H1 (cell line): ENCODE measurements at regions not wholly inside any gene's neighbourhood (a gene's known extent, or its start where the extent isn't known, plus 50 kb on each side); places are given as distances from the start of the nearest gene placed in this dataset.

ENCODE experiments used
- CTCF ChIA-PET: fragments of 300-600 bp; sonication (Branson Sonifier 250); formaldehyde crosslinking; loops from one replicate; lab custom pipeline; 2021; ENCODE audit not compliant: partially characterized antibody; lab: Charles Lee
- POLR2A ChIA-PET: fragments of 300-600 bp; sonication (Branson Sonifier 250); formaldehyde crosslinking; loops from one replicate; lab custom pipeline; 2021; ENCODE audit warnings: inconsistent platforms; ENCODE audit not compliant: partially characterized antibody; lab: Charles Lee
- DNase-seq, 2 experiments: peaks; one replicate each; pipeline versions ENCODE4 v3.0.0 to v3.0.0-alpha.2; 2010 to 2022; ENCODE audit warnings: low spot score in 2 of 2, low read depth in 1 of 2, mixed read lengths in 1 of 2
- FAIRE-seq: peaks from 2 replicates; lab custom pipeline; 2011; peaks lifted over from hg19 to GRCh38; lab: Jason Lieb, UNC
- H2AFZ ChIP-seq: 2 replicates; pipeline ENCODE4 v1.8.1; 2012; ENCODE audit warnings: low read length, inconsistent platforms
- H2AK5ac ChIP-seq: 2 replicates; pipeline ENCODE4 v1.6.1; 2013; ENCODE audit warnings: low read depth, low read length
- H2BK120ac ChIP-seq: replicated peaks from 2 replicates; pipeline ENCODE3; 2013; ENCODE audit warnings: low read depth, low read length, inconsistent platforms
- H2BK12ac ChIP-seq: 2 replicates; pipeline ENCODE4 v1.6.1; 2013; ENCODE audit warnings: low read depth, low read length
- H2BK15ac ChIP-seq: 2 replicates; pipeline ENCODE4 v1.6.1; 2013; ENCODE audit warnings: low read length
- H2BK20ac ChIP-seq: 2 replicates; pipeline ENCODE4 v1.6.1; 2013; ENCODE audit warnings: low read length
- H2BK5ac ChIP-seq: 2 replicates; pipeline ENCODE4 v1.6.1; 2013; ENCODE audit warnings: low read depth, low read length
- H3K14ac ChIP-seq: 2 replicates; pipeline ENCODE4 v1.6.1; 2013; ENCODE audit warnings: inconsistent platforms; ENCODE audit not compliant: insufficient read length
- H3K18ac ChIP-seq: 2 replicates; pipeline ENCODE4 v1.6.1; 2013; ENCODE audit warnings: low read length; ENCODE audit errors: extremely low read depth
- H3K23ac ChIP-seq: 2 replicates; pipeline ENCODE4 v1.6.1; 2013; ENCODE audit warnings: inconsistent platforms; ENCODE audit not compliant: insufficient read length
- H3K23me2 ChIP-seq: 2 replicates; pipeline ENCODE4 v1.6.1; 2013; ENCODE audit warnings: low read depth, low read length
- H3K27ac ChIP-seq: 2 replicates; pipeline ENCODE4 v1.6.1; 2011; ENCODE audit warnings: low read depth, low read length, inconsistent platforms
- H3K27me3 ChIP-seq, 4 experiments: replicated peaks in 1 of 4; 1 replicate in 1 of 4; 2 replicates in 3 of 4; pipeline versions ENCODE4 v1.6.1 to v1.8.1; 2011 to 2013; ENCODE audit warnings: low read length in 3 of 4, mild to moderate bottlenecking in 3 of 4, inconsistent platforms in 2 of 4, mixed read lengths in 2 of 4, moderate library complexity in 1 of 4; ENCODE audit not compliant: control insufficient read depth in 3 of 4, insufficient read depth in 3 of 4; ENCODE audit errors: extremely low read depth in 1 of 4
- H3K36me3 ChIP-seq, 4 experiments: 2 replicates each; pipeline versions ENCODE4 v1.6.1 to v1.8.1; 2011 to 2013; ENCODE audit warnings: mild to moderate bottlenecking in 4 of 4, low read length in 3 of 4, moderate library complexity in 2 of 4, control low read depth in 1 of 4, inconsistent platforms in 1 of 4; ENCODE audit not compliant: insufficient read depth in 4 of 4, control insufficient read depth in 2 of 4
- H3K4ac ChIP-seq: replicated peaks from 2 replicates; pipeline ENCODE3; 2013; ENCODE audit warnings: low read length, low read depth, mixed read lengths, inconsistent platforms; ENCODE audit not compliant: insufficient read length
- H3K4me1 ChIP-seq, 4 experiments: replicated peaks in 1 of 4; 1 replicate in 1 of 4; 2 replicates in 3 of 4; pipeline versions ENCODE4 v1.6.1 to v1.8.1; 2011 to 2013; ENCODE audit warnings: low read length in 3 of 4, inconsistent platforms in 2 of 4, mixed read lengths in 1 of 4; ENCODE audit not compliant: insufficient read depth in 4 of 4, control insufficient read depth in 3 of 4
- H3K4me2 ChIP-seq, 2 experiments: 2 replicates each; pipeline versions ENCODE4 v1.6.1 to v1.8.1; 2011 to 2013; ENCODE audit warnings: low read depth in 2 of 2, low read length in 2 of 2, control low read depth in 1 of 2, inconsistent platforms in 1 of 2, mild to moderate bottlenecking in 1 of 2; ENCODE audit not compliant: insufficient read depth in 1 of 2
- H3K4me3 ChIP-seq, 4 experiments: fragments of 200-600, 300-600 bp in 1 of 4; sonication (generic), shearing (Covaris generic), sonication (Bioruptor Twin) in 1 of 4; 2 replicates each; pipeline versions ENCODE4 v1.5.1 to v1.8.1; 2011 to 2016; ENCODE audit warnings: low read length in 4 of 4, low read depth in 3 of 4, control low read depth in 2 of 4, inconsistent platforms in 2 of 4, mild to moderate bottlenecking in 2 of 4, mixed read lengths in 1 of 4, moderate library complexity in 1 of 4; ENCODE audit not compliant: insufficient read depth in 2 of 4; ENCODE audit errors: extremely low read depth in 1 of 4
- H3K56ac ChIP-seq: replicated peaks from 2 replicates; pipeline ENCODE3; 2013; ENCODE audit warnings: low read depth, mild to moderate bottlenecking, mixed read lengths, low read length, inconsistent platforms; ENCODE audit not compliant: insufficient read length
- H3K79me1 ChIP-seq: 2 replicates; pipeline ENCODE4 v1.6.1; 2013; ENCODE audit warnings: low read depth, low read length, control low read depth
- H3K79me2 ChIP-seq, 2 experiments: 2 replicates each; pipeline versions ENCODE4 v1.6.1 to v1.8.1; 2012 to 2013; ENCODE audit warnings: low read length in 2 of 2, mild to moderate bottlenecking in 2 of 2, inconsistent platforms in 1 of 2; ENCODE audit not compliant: insufficient read depth in 2 of 2, control insufficient read depth in 1 of 2
- H3K9ac ChIP-seq, 4 experiments: replicated peaks in 1 of 4; 1 replicate in 1 of 4; 2 replicates in 3 of 4; pipeline versions ENCODE4 v1.6.1 to v1.8.1; 2011 to 2013; ENCODE audit warnings: low read depth in 3 of 4, low read length in 3 of 4, control low read depth in 2 of 4, mild to moderate bottlenecking in 2 of 4, moderate library complexity in 2 of 4, inconsistent platforms in 1 of 4; ENCODE audit errors: extremely low read depth in 1 of 4
- H3K9me3 ChIP-seq, 2 experiments: 2 replicates each; pipeline versions ENCODE4 v1.6.1 to v1.8.1; 2012 to 2013; ENCODE audit warnings: mild to moderate bottlenecking in 2 of 2, moderate library complexity in 2 of 2, control low read depth in 1 of 2, inconsistent platforms in 1 of 2, low read depth in 1 of 2, low read length in 1 of 2, mixed read lengths in 1 of 2; ENCODE audit not compliant: insufficient read depth in 2 of 2
- H4K20me1 ChIP-seq, 2 experiments: replicated peaks in 1 of 2; 2 replicates each; pipeline versions ENCODE3 to v1.8.1; 2011 to 2013; ENCODE audit warnings: inconsistent platforms in 2 of 2, low read length in 2 of 2, mild to moderate bottlenecking in 1 of 2; ENCODE audit not compliant: insufficient read depth in 2 of 2, control insufficient read depth in 1 of 2
- H4K5ac ChIP-seq: 2 replicates; pipeline ENCODE4 v1.6.1; 2013; ENCODE audit warnings: low read length, low read depth, mixed read lengths, inconsistent platforms; ENCODE audit not compliant: insufficient read length
- H4K8ac ChIP-seq: 2 replicates; pipeline ENCODE4 v1.8.0; 2013; ENCODE audit warnings: mild to moderate bottlenecking, moderate library complexity, low read length, inconsistent platforms; ENCODE audit not compliant: insufficient read depth; ENCODE audit errors: extremely low read depth
- H4K91ac ChIP-seq: replicated peaks from 2 replicates; pipeline ENCODE3; 2013; ENCODE audit warnings: low read length, mixed read lengths, inconsistent platforms; ENCODE audit not compliant: insufficient read length
- EGR1 ChIP-seq: IDR thresholded peaks from 2 replicates; pipeline ENCODE4 v1.6.1; 2011; ENCODE audit warnings: low read depth, low read length, borderline replicate concordance
- NANOG ChIP-seq: IDR thresholded peaks from 2 replicates; pipeline ENCODE4 v1.6.1; 2011; ENCODE audit warnings: low read length, low read depth, mild to moderate bottlenecking, inconsistent platforms; ENCODE audit not compliant: insufficient read depth, poor library complexity, severe bottlenecking
- WGBS, 2 experiments: shearing (Covaris generic) in 1 of 2; methylation state at CpG; one replicate each; pipeline versions ENCODE4 v1.1.6 to v1.1.7; 2013 to 2015; ENCODE audit warnings: low lambda C conversion rate in 2 of 2, mixed read lengths in 2 of 2, inconsistent platforms in 1 of 2, low coverage in 1 of 2, missing lambda C conversion rate in 1 of 2; ENCODE audit not compliant: insufficient replicate concordance in 2 of 2, insufficient coverage in 1 of 2, insufficient read length in 1 of 2; ENCODE audit errors: extremely low coverage in 1 of 2, missing lambda C conversion rate in 1 of 2; 5-methylcytosine and 5-hydroxymethylcytosine counted together

- H4K91ac ChIP-seq, result no peak overlapping the region
- H3K4me2 ChIP-seq, result no peak overlapping the region
- no peak overlapping the region for H2BK12ac ChIP-seq
- ChIA-PET CTCF (no interaction called here), POLR2A (no interaction called here)
- no peaks in the 10 kb centered on the region for H3K79me1 ChIP-seq
- H3K79me2 ChIP-seq, result no peaks in the 10 kb centered on the region
- no peaks in the 10 kb centered on the region for H4K20me1 ChIP-seq
- TF ChIP-seq NANOG, result peak; percentile 79
- no peak for TF ChIP-seq EGR1
- no peaks in the 10 kb centered on the region for H3K27me3 ChIP-seq
- no peak overlapping the region for H2BK20ac ChIP-seq
- H3K27ac ChIP-seq, result no peak overlapping the region
- 79% methylated on average over 4 of the region's 4 CpGs; no CpG with 5 or more reads in 1 of the 2 experiments for WGBS, 2 experiments
- no peak overlapping the region for H4K5ac ChIP-seq
- H3K23ac ChIP-seq, result no peak overlapping the region
- FAIRE-seq (peak; percentile 42), DNase-seq (no peak)
- no peaks in the 10 kb centered on the region for H3K9me3 ChIP-seq
- no peak overlapping the region for H2AFZ ChIP-seq
- H2BK15ac ChIP-seq, result no peak overlapping the region
- H3K9ac ChIP-seq, result no peak overlapping the region
- H3K18ac ChIP-seq, result no peak overlapping the region
- H3K4me1 ChIP-seq, result peaks cover 0 to 4% (median 3%) of the 10 kb centered on the region in 4 experiments; a peak in 4 of 7 replicates
- H2AK5ac ChIP-seq, result no peak overlapping the region
- H2BK5ac ChIP-seq, result no peak overlapping the region
- no peaks in the 10 kb centered on the region for H3K23me2 ChIP-seq
- H3K56ac ChIP-seq, result no peak overlapping the region
- H3K36me3 ChIP-seq, result no peaks in the 10 kb centered on the region
- no peak overlapping the region for H3K4ac ChIP-seq
- H2BK120ac ChIP-seq, result no peak overlapping the region
- no peak overlapping the region for H3K4me3 ChIP-seq
- no peak overlapping the region for H4K8ac ChIP-seq
- no peak overlapping the region for H3K14ac ChIP-seq
Observed at GRCh38 chr9:119101048-119101447, 268.2 kb downstream of the BRINP1 start.
